GM23338 (cell line): ENCODE measurements at regions not wholly inside any gene's neighbourhood (a gene's known extent, or its start where the extent isn't known, plus 50 kb on each side); places are given as distances from the start of the nearest gene placed in this dataset.

Source experiments
- CREB1 ChIP-seq: fragments of 250-450 bp; sonication (Bioruptor Pico); IDR thresholded peaks from 2 replicates; pipeline ENCODE4 v1.5.0; 2020; ENCODE audit warnings: low read depth, mild to moderate bottlenecking, moderate library complexity
- EZH2 ChIP-seq: fragments of 200-600 bp; sonication (generic); IDR thresholded peaks from one replicate; pipeline ENCODE4 v1.8.0; 2017; ENCODE audit warnings: antibody characterized with exemption, mild to moderate bottlenecking, low read depth; ENCODE audit not compliant: unreplicated experiment
- EZH2phosphoT487 ChIP-seq: fragments of 200-600 bp; sonication (generic); IDR thresholded peaks from one replicate; pipeline ENCODE4 v1.8.1; 2018; ENCODE audit warnings: antibody characterized with exemption; ENCODE audit not compliant: unreplicated experiment
- JUNB ChIP-seq: IDR thresholded peaks from one replicate; pipeline ENCODE4 v1.6.1; 2016; ENCODE audit warnings: antibody characterized with exemption; ENCODE audit not compliant: unreplicated experiment
- POLR2AphosphoS5 ChIP-seq: IDR thresholded peaks from 2 replicates; pipeline ENCODE4 v1.6.1; 2016; ENCODE audit warnings: antibody characterized with exemption, low read depth
- STAT1 ChIP-seq: IDR thresholded peaks from one replicate; pipeline ENCODE4 v1.6.1; 2016; ENCODE audit warnings: antibody characterized with exemption; ENCODE audit not compliant: unreplicated experiment
- TF ChIP-seq, protein P1 (sequence below), 2 experiments: fragments of 200-600 bp in 1 of 2; sonication (generic) in 1 of 2; conservative IDR thresholded peaks; 2 replicates each; pipeline versions ENCODE4 v1.5.1 to v1.6.1; 2016 to 2017; ENCODE audit warnings: antibody characterized with exemption in 2 of 2, low read depth in 2 of 2, mild to moderate bottlenecking in 2 of 2, moderate library complexity in 1 of 2
- TF ChIP-seq, protein P2 (sequence below): IDR thresholded peaks from one replicate; pipeline ENCODE4 v1.6.1; 2018; ENCODE audit warnings: antibody characterized with exemption; ENCODE audit not compliant: unreplicated experiment
- TF ChIP-seq, protein P3 (sequence below): IDR thresholded peaks from 2 replicates; pipeline ENCODE4 v1.6.1; 2016; ENCODE audit warnings: antibody characterized with exemption

DNA sequence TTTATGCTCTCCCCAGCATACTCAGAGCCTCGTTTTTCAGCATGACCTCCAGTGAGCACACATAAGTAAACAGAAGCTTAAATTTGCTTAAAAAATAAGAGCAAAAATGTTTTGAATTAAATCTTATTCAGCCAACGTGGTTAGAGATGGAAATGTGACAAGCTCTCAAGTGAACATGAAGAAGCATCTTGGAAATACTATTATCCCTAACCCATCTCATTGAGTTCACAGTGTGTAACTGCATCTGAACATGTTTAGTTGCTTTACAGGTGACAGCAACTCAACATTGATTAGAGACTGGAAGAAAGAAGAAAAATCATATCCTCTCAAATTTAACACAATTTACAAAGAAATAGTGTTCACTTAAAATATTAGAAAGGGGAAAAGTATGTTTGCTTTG lies 1785.1 kb downstream of the MAT2B start:
- no peak for TF ChIP-seq POLR2AphosphoS5
- TF ChIP-seq EZH2, result no peak
- TF ChIP-seq, protein P1, sequence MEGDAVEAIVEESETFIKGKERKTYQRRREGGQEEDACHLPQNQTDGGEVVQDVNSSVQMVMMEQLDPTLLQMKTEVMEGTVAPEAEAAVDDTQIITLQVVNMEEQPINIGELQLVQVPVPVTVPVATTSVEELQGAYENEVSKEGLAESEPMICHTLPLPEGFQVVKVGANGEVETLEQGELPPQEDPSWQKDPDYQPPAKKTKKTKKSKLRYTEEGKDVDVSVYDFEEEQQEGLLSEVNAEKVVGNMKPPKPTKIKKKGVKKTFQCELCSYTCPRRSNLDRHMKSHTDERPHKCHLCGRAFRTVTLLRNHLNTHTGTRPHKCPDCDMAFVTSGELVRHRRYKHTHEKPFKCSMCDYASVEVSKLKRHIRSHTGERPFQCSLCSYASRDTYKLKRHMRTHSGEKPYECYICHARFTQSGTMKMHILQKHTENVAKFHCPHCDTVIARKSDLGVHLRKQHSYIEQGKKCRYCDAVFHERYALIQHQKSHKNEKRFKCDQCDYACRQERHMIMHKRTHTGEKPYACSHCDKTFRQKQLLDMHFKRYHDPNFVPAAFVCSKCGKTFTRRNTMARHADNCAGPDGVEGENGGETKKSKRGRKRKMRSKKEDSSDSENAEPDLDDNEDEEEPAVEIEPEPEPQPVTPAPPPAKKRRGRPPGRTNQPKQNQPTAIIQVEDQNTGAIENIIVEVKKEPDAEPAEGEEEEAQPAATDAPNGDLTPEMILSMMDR (conservative IDR thresholded peaks at IDR 0.05; ENCODE audit: low read depth in 2 of 2), result no peak
- no peak for TF ChIP-seq JUNB
- TF ChIP-seq, protein P2, sequence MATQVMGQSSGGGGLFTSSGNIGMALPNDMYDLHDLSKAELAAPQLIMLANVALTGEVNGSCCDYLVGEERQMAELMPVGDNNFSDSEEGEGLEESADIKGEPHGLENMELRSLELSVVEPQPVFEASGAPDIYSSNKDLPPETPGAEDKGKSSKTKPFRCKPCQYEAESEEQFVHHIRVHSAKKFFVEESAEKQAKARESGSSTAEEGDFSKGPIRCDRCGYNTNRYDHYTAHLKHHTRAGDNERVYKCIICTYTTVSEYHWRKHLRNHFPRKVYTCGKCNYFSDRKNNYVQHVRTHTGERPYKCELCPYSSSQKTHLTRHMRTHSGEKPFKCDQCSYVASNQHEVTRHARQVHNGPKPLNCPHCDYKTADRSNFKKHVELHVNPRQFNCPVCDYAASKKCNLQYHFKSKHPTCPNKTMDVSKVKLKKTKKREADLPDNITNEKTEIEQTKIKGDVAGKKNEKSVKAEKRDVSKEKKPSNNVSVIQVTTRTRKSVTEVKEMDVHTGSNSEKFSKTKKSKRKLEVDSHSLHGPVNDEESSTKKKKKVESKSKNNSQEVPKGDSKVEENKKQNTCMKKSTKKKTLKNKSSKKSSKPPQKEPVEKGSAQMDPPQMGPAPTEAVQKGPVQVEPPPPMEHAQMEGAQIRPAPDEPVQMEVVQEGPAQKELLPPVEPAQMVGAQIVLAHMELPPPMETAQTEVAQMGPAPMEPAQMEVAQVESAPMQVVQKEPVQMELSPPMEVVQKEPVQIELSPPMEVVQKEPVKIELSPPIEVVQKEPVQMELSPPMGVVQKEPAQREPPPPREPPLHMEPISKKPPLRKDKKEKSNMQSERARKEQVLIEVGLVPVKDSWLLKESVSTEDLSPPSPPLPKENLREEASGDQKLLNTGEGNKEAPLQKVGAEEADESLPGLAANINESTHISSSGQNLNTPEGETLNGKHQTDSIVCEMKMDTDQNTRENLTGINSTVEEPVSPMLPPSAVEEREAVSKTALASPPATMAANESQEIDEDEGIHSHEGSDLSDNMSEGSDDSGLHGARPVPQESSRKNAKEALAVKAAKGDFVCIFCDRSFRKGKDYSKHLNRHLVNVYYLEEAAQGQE, result no peak
- TF ChIP-seq EZH2phosphoT487, result no peak
- TF ChIP-seq STAT1, result no peak
- TF ChIP-seq, protein P3, sequence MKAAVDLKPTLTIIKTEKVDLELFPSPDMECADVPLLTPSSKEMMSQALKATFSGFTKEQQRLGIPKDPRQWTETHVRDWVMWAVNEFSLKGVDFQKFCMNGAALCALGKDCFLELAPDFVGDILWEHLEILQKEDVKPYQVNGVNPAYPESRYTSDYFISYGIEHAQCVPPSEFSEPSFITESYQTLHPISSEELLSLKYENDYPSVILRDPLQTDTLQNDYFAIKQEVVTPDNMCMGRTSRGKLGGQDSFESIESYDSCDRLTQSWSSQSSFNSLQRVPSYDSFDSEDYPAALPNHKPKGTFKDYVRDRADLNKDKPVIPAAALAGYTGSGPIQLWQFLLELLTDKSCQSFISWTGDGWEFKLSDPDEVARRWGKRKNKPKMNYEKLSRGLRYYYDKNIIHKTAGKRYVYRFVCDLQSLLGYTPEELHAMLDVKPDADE, result no peak
- no peak for TF ChIP-seq CREB1 (CRISPR knock-in tag)
